ENCODE measurements at regions not wholly inside any gene's neighbourhood (a gene's known extent, or its start where the extent isn't known, plus 50 kb on each side); places are given as distances from the start of the nearest gene placed in this dataset.

DNA sequence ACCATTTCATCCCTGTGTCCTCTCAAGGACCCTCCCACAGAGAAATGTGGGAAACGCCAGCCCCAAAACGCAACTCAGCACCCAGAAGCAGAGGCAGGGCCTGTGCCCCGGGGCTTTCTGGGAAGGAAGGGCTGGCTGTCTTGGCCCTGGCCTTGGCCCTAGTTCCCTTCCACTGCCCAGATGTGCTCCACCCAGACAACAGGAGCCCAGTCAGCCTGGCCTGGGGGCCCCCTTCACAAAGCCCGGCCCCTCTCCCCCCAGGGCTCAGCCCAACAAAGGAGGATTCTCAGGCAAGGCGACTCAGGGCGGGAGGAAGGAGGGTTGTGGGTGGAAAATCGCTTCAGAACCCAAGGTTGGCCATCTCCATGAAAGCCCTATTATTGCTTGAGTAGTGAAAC lies 82.5 kb downstream of the PJA1 start:
- Histone ChIP-seq H3K23ac (ENCODE audit: low read depth, low read length) (no peak overlapping the region), H3K4me1 (ENCODE audit: control insufficient read depth, insufficient read depth, low read length) (peaks cover 10% of the 10 kb centered on the region; the same call in 1 of the 2 replicates), H2BK5ac (ENCODE audit: low read depth, low read length, poor library complexity, severe bottlenecking) (no peak overlapping the region), H3K14ac (replicated peaks; ENCODE audit: low read depth, low read length) (no peak overlapping the region), H2BK20ac (ENCODE audit: low read depth, low read length) (no peak overlapping the region), H3K27ac (ENCODE audit: insufficient read depth, low read length) (no peak overlapping the region), H3K4me2 (ENCODE audit: low read depth, low read length) (no peak overlapping the region), H3K4me3 (ENCODE audit: insufficient read depth, low read depth, low read length) (no peak overlapping the region), H2AK5ac (ENCODE audit: low read depth, low read length) (no peak overlapping the region), H3K27me3 (ENCODE audit: control insufficient read depth, insufficient read depth, low read length) (peaks cover 27% of the 10 kb centered on the region), H2BK15ac (ENCODE audit: low read depth, low read length) (no peak overlapping the region), H4K8ac (ENCODE audit: low read depth in 2 of 2, low read length in 2 of 2) (no peak overlapping the region), H2AK9ac (replicated peaks; ENCODE audit: low read depth, low read length, poor library complexity) (no peak overlapping the region), H3K36me3 (ENCODE audit: control insufficient read depth, insufficient read depth, low read length) (no peaks in the 10 kb centered on the region), H4K20me1 (ENCODE audit: insufficient read depth, low read length) (no peaks in the 10 kb centered on the region; the same call in none of the 2 replicates), H3K79me1 (ENCODE audit: low read depth in 1 of 2, low read length in 2 of 2) (no peaks in the 10 kb centered on the region), H3K56ac (ENCODE audit: extremely low read depth, insufficient read depth, low read length) (no peak overlapping the region), H3K18ac (ENCODE audit: low read depth, low read length) (no peak overlapping the region), H3K9me3 (ENCODE audit: control insufficient read depth, insufficient read depth, low read length) (no peaks in the 10 kb centered on the region), H2BK120ac (ENCODE audit: low read depth, low read length) (no peak overlapping the region), H3K4ac (ENCODE audit: low read depth, low read length) (no peak overlapping the region), H3K9ac (ENCODE audit: low read depth, low read length) (no peak overlapping the region), H4K5ac (ENCODE audit: low read depth, low read length) (no peak overlapping the region), H4K91ac (ENCODE audit: insufficient read depth, low read depth, low read length) (no peak overlapping the region), H3K9me1 (ENCODE audit: insufficient read depth, low read length) (0 out of 2 replicates have a peak, but pooled peaks cover 3% of the 10 kb centered on the region), H2AFZ (replicated peaks; ENCODE audit: low read length, poor library complexity) (no peak overlapping the region)
- dilution Hi-C loops (cut with HindIII; ENCODE audit: low sequenced_read_pairs, unreplicated experiment) (no loop called here), intact Hi-C loops (cut with micrococcal nuclease) (loop anchor here (10.0 kb wide), 1 partner anchor 202 kb away; no protein-coding TSS in a partner anchor), in situ Hi-C loops (cut with MboI; ENCODE audit: low sequenced_read_pairs) (no loop called here)
- WGBS, 2 experiments (ENCODE audit: extremely low coverage in 2 of 2, insufficient read length in 1 of 2) = 89% methylated on average over 3 of the region's 7 CpGs; no CpG with 5 or more reads in 1 of the 2 experiments
- TF ChIP-seq, protein P1, sequence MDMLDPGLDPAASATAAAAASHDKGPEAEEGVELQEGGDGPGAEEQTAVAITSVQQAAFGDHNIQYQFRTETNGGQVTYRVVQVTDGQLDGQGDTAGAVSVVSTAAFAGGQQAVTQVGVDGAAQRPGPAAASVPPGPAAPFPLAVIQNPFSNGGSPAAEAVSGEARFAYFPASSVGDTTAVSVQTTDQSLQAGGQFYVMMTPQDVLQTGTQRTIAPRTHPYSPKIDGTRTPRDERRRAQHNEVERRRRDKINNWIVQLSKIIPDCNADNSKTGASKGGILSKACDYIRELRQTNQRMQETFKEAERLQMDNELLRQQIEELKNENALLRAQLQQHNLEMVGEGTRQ (IDR thresholded peaks at IDR 0.05; ENCODE audit: low read depth, low read length) = no peak
- TF ChIP-seq RCOR1 (IDR thresholded peaks at IDR 0.05; ENCODE audit: insufficient replicate concordance, low read length) = no peak
- no peak for TF ChIP-seq SMC3 (IDR thresholded peaks at IDR 0.05; ENCODE audit: low read depth, low read length)
- TF ChIP-seq MAZ (IDR thresholded peaks at IDR 0.05; ENCODE audit: borderline replicate concordance, low read depth, low read length) = no peak
- no peak for TF ChIP-seq CHD1 (IDR thresholded peaks at IDR 0.05; ENCODE audit: low read depth, low read length)
- TF ChIP-seq FOS (IDR thresholded peaks at IDR 0.05; ENCODE audit: low read depth, low read length) = no peak
- TF ChIP-seq POLR2A (IDR thresholded peaks at IDR 0.05; ENCODE audit: low read depth, low read length) = no peak
- no peak for TF ChIP-seq MAFK (IDR thresholded peaks at IDR 0.05; ENCODE audit: low read depth, low read length)
- no peak for TF ChIP-seq NFE2L2 (IDR thresholded peaks at IDR 0.05; ENCODE audit: low read depth, low read length)
- TF ChIP-seq, protein P2, sequence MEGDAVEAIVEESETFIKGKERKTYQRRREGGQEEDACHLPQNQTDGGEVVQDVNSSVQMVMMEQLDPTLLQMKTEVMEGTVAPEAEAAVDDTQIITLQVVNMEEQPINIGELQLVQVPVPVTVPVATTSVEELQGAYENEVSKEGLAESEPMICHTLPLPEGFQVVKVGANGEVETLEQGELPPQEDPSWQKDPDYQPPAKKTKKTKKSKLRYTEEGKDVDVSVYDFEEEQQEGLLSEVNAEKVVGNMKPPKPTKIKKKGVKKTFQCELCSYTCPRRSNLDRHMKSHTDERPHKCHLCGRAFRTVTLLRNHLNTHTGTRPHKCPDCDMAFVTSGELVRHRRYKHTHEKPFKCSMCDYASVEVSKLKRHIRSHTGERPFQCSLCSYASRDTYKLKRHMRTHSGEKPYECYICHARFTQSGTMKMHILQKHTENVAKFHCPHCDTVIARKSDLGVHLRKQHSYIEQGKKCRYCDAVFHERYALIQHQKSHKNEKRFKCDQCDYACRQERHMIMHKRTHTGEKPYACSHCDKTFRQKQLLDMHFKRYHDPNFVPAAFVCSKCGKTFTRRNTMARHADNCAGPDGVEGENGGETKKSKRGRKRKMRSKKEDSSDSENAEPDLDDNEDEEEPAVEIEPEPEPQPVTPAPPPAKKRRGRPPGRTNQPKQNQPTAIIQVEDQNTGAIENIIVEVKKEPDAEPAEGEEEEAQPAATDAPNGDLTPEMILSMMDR (conservative IDR thresholded peaks at IDR 0.05; ENCODE audit: low read depth, low read length) = no peak
- TF ChIP-seq MXI1 (IDR thresholded peaks at IDR 0.05; ENCODE audit: borderline replicate concordance, low read depth, low read length) = no peak
- TF ChIP-seq, protein P3, sequence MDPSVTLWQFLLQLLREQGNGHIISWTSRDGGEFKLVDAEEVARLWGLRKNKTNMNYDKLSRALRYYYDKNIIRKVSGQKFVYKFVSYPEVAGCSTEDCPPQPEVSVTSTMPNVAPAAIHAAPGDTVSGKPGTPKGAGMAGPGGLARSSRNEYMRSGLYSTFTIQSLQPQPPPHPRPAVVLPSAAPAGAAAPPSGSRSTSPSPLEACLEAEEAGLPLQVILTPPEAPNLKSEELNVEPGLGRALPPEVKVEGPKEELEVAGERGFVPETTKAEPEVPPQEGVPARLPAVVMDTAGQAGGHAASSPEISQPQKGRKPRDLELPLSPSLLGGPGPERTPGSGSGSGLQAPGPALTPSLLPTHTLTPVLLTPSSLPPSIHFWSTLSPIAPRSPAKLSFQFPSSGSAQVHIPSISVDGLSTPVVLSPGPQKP (IDR thresholded peaks at IDR 0.05; ENCODE audit: borderline replicate concordance, low read depth, low read length) = no peak
- no peak for TF ChIP-seq RAD21 (IDR thresholded peaks at IDR 0.05; ENCODE audit: low read length)
- ATAC-seq (ENCODE audit: low read depth) (no peak), DNase-seq (no peak)
- ChIA-PET CTCF (no interaction called here), POLR2A (ENCODE audit: unreplicated experiment) (no interaction called here)
- BruUV-seq (replicated peaks) = no TSS peak

Data from IMR-90 (cell line).